Loucy (cell line): ENCODE measurements at regions not wholly inside any gene's neighbourhood (a gene's known extent, or its start where the extent isn't known, plus 50 kb on each side); places are given as distances from the start of the nearest gene placed in this dataset.

Experiments used
- EZH2phosphoT487 ChIP-seq: fragments of 200-600 bp; IDR thresholded peaks from 2 replicates; pipeline ENCODE4 v1.6.1; 2018; ENCODE audit warnings: antibody characterized with exemption, mild to moderate bottlenecking, moderate library complexity, borderline replicate concordance
- TF ChIP-seq, protein P1 (sequence below): fragments of 200-600 bp; sonication (generic); conservative IDR thresholded peaks from 2 replicates; pipeline ENCODE4 v1.5.1; 2014; ENCODE audit warnings: mild to moderate bottlenecking, antibody characterized with exemption, low read length

DNA sequence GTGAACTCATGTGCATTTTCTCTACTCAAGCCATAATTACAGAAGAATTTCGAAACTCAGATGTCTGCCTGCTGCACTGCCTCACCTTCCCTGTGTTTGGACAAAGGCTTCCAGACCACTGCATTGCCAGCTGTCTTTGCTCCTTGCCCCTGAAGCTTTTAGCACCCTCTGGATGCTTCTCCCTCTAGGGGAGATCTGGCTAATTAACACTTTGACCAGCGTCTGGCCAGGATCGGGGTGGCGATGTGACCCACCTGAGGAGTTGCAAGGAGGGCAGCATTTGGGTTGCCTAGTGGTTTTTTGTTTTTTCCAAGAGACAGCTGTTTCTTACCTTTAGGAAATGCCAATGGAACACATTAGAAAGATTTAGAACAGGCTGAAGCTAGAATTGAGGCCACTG lies 127.7 kb upstream of the ZNF536 start:
- TF ChIP-seq, protein P1, sequence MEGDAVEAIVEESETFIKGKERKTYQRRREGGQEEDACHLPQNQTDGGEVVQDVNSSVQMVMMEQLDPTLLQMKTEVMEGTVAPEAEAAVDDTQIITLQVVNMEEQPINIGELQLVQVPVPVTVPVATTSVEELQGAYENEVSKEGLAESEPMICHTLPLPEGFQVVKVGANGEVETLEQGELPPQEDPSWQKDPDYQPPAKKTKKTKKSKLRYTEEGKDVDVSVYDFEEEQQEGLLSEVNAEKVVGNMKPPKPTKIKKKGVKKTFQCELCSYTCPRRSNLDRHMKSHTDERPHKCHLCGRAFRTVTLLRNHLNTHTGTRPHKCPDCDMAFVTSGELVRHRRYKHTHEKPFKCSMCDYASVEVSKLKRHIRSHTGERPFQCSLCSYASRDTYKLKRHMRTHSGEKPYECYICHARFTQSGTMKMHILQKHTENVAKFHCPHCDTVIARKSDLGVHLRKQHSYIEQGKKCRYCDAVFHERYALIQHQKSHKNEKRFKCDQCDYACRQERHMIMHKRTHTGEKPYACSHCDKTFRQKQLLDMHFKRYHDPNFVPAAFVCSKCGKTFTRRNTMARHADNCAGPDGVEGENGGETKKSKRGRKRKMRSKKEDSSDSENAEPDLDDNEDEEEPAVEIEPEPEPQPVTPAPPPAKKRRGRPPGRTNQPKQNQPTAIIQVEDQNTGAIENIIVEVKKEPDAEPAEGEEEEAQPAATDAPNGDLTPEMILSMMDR: no peak
- TF ChIP-seq EZH2phosphoT487: no peak
